K562 (cell line): ENCODE measurements at regions not wholly inside any gene's neighbourhood (a gene's known extent, or its start where the extent isn't known, plus 50 kb on each side); places are given as distances from the start of the nearest gene placed in this dataset.

Source experiments
- ATAC-seq: fragments of 200-7000 bp; cut with Tn5 transposase; 3 replicates; pipeline ENCODE4 v1.9.1; 2020; ENCODE audit warnings: moderate library complexity
- BruUV-seq: library from RNA; stranded (reverse); fragments of 400-500 nt; replicated peaks from 2 replicates; lab custom pipeline; 2021; lab: Mats Ljungman, UMichigan
- CTCF ChIA-PET: fragments of 300-600 bp; formaldehyde crosslinking; extraction: SDS; loops from one replicate; lab custom pipeline; 2021; ENCODE audit warnings: low intra/inter-chr PET ratio; lab: Yijun Ruan, JAX
- POLR2A ChIA-PET: fragments of 300-600, 350-650 bp; sonication (Branson Sonifier 250); formaldehyde crosslinking; extraction: SDS; loops from one replicate; lab custom pipeline; 2021; ENCODE audit warnings: antibody characterized with exemption, inconsistent platforms; lab: Yijun Ruan, JAX
- DNase-seq, 4 experiments: peaks; one replicate each; pipeline versions ENCODE4 v3.0.0 to v3.0.0-alpha.2; 2011 to 2018; ENCODE audit warnings: low spot score in 3 of 4, mixed read lengths in 3 of 4; ENCODE audit errors: extremely low read depth in 1 of 4
- FAIRE-seq: peaks from 2 replicates; lab custom pipeline; 2011; peaks lifted over from hg19 to GRCh38; lab: Jason Lieb, UNC
- H2AFZ ChIP-seq: 2 replicates; pipeline ENCODE4 v1.6.0; 2011; ENCODE audit warnings: low read depth, low read length, control low read depth, inconsistent platforms
- H3K27ac ChIP-seq: fragments of 200-600 bp; 3 replicates; pipeline ENCODE4 v1.8.0; 2011; ENCODE audit warnings: low read depth, mild to moderate bottlenecking, control low read depth, inconsistent platforms, low read length, moderate library complexity, mixed read lengths; ENCODE audit errors: extremely low read depth
- H3K27me3 ChIP-seq, 2 experiments: fragments of 300-600 bp in 1 of 2; 2 replicates in 1 of 2; 3 replicates in 1 of 2; pipeline versions ENCODE4 v1.6.0 to v1.8.0; 2011; ENCODE audit warnings: inconsistent platforms in 2 of 2, low read length in 2 of 2, mild to moderate bottlenecking in 1 of 2, mixed read lengths in 1 of 2, moderate library complexity in 1 of 2; ENCODE audit not compliant: control insufficient read depth in 2 of 2, insufficient read depth in 2 of 2
- H3K36me3 ChIP-seq: fragments of 300-600 bp; 3 replicates; pipeline ENCODE4 v1.8.0; 2011; ENCODE audit warnings: mild to moderate bottlenecking, low read length, inconsistent platforms; ENCODE audit not compliant: control insufficient read depth, insufficient read depth
- H3K4me1 ChIP-seq, 2 experiments: fragments of 200-600 bp in 1 of 2; replicated peaks in 1 of 2; 2 replicates in 1 of 2; 3 replicates in 1 of 2; pipeline versions ENCODE4 v1.5.1 to v1.8.0; 2011; ENCODE audit warnings: inconsistent platforms in 2 of 2, low read length in 2 of 2, mild to moderate bottlenecking in 1 of 2, mixed read lengths in 1 of 2, moderate library complexity in 1 of 2; ENCODE audit not compliant: control insufficient read depth in 2 of 2, insufficient read depth in 2 of 2
- H3K4me2 ChIP-seq: 2 replicates; pipeline ENCODE4 v1.6.1; 2011; ENCODE audit warnings: low read length, control low read depth, inconsistent platforms, mixed read lengths; ENCODE audit not compliant: insufficient read depth
- H3K4me3 ChIP-seq: fragments of 200-600 bp; sonication (generic), shearing (Covaris generic); 2 replicates; pipeline ENCODE4 v1.5.1; 2016; ENCODE audit warnings: control low read depth, inconsistent platforms
- H3K79me2 ChIP-seq: fragments of 200-600 bp; 3 replicates; pipeline ENCODE4 v1.8.0; 2011; ENCODE audit warnings: low read length, inconsistent platforms; ENCODE audit not compliant: control insufficient read depth, insufficient read depth
- H3K9ac ChIP-seq, 2 experiments: 2 replicates each; pipeline versions ENCODE4 v1.6.0 to v1.6.1; 2011; ENCODE audit warnings: low read depth in 2 of 2, low read length in 2 of 2, control low read depth in 1 of 2, inconsistent platforms in 1 of 2, mild to moderate bottlenecking in 1 of 2, mixed read lengths in 1 of 2; ENCODE audit not compliant: insufficient read depth in 1 of 2
- H3K9me1 ChIP-seq: one replicate; pipeline ENCODE4 v1.6.0; 2011; ENCODE audit warnings: inconsistent platforms, mild to moderate bottlenecking, low read length, moderate library complexity; ENCODE audit not compliant: control insufficient read depth, insufficient read depth
- H3K9me3 ChIP-seq: replicated peaks from 2 replicates; pipeline ENCODE4 v1.5.1; 2011; ENCODE audit warnings: low read depth, low read length, inconsistent platforms; ENCODE audit not compliant: control insufficient read depth, insufficient read depth
- H4K20me1 ChIP-seq: replicated peaks from 2 replicates; pipeline ENCODE4 v1.6.1; 2011; ENCODE audit warnings: low read length, inconsistent platforms, mixed read lengths; ENCODE audit not compliant: control insufficient read depth, insufficient read depth
- BRF1 ChIP-seq: IDR thresholded peaks from 3 replicates; pipeline ENCODE4 v1.6.1; 2011; ENCODE audit warnings: borderline replicate concordance, mild to moderate bottlenecking; ENCODE audit not compliant: insufficient read length; ENCODE audit errors: extremely low read depth
- E2F3 ChIP-seq: fragments of 250-450 bp; sonication (Bioruptor Pico); IDR thresholded peaks from 2 replicates; pipeline ENCODE4 v1.4.0; 2020; ENCODE audit warnings: mild to moderate bottlenecking
- KDM2B ChIP-seq: fragments of 250-450 bp; sonication (Bioruptor Pico); IDR thresholded peaks from 2 replicates; pipeline ENCODE4 v1.8.0; 2021; ENCODE audit warnings: mild to moderate bottlenecking, moderate library complexity
- NR2C1 ChIP-seq, 2 experiments: fragments of 450-650 bp; IDR thresholded peaks; 2 replicates each; pipeline ENCODE4 v1.6.1; 2017; ENCODE audit warnings: mild to moderate bottlenecking in 2 of 2, antibody characterized with exemption in 1 of 2, inconsistent platforms in 1 of 2, missing compliant biosample characterization in 1 of 2, missing genetic modification characterization in 1 of 2
- U2AF2 ChIP-seq: fragments of 200-400 bp; formaldehyde crosslinking; optimal IDR thresholded peaks from 2 replicates; pipeline ENCODE3; 2017; ENCODE audit warnings: low read depth, mild to moderate bottlenecking, low read length
- WGBS: fragments of 100-300 bp; shearing (Covaris generic); methylation state at CpG from one replicate; pipeline ENCODE4 v1.1.6; 2016; ENCODE audit warnings: low coverage, mixed read lengths; ENCODE audit not compliant: insufficient coverage; ENCODE audit errors: missing lambda C conversion rate; 5-methylcytosine and 5-hydroxymethylcytosine counted together
- in situ Hi-C: fragments of 300-500 bp; cut with MboI; formaldehyde crosslinking; loops from 4 replicates; pipeline ENCODE4 v1.15.0; 2018; ENCODE audit warnings: inconsistent platforms, mixed read lengths
- intact Hi-C: fragments of 100-400 bp; cut with micrococcal nuclease; formaldehyde crosslinking; loops from 2 replicates; pipeline ENCODE4 v1.14.2; 2022
- TF ChIP-seq, protein P1 (sequence below), 2 experiments: fragments of 450-650 bp; IDR thresholded peaks; 2 replicates each; pipeline ENCODE4 v1.6.1; 2018; ENCODE audit warnings: mild to moderate bottlenecking in 2 of 2, low read depth in 1 of 2; ENCODE audit not compliant: partially characterized antibody in 2 of 2
- TF ChIP-seq, protein P2 (sequence below): sonication (generic); formaldehyde crosslinking; IDR thresholded peaks from 2 replicates; pipeline ENCODE4 v1.8.0; 2022; ENCODE audit warnings: missing genetic modification reagents, mild to moderate bottlenecking, borderline replicate concordance

DNA sequence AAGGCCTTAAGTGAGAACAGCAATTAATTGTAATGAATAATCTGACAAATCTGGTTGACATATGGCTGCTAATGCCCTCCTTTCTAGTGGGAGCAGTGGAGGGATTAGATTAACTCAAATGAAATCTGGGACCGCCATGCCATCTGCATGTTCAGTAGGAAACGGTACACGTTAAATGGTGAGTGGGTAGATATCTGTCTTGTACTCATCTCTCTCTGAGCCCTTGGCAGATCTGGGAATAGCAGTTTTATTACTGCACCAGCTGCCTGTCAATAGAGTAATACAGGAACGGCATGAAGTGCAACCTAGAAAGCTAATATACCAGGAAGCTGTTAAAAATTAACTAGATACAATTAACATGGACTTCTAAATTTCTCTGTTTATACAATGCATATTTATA is 258.8 kb downstream of the GPD2 start:
- FAIRE-seq, result no peak
- no peaks in the 10 kb centered on the region for H4K20me1 ChIP-seq
- H3K9me3 ChIP-seq, result no peaks in the 10 kb centered on the region
- no peak overlapping the region for H3K27ac ChIP-seq
- TF ChIP-seq U2AF2 (no peak), E2F3 (CRISPR knock-in tag) (no peak), NR2C1 (IDR thresholded peaks at IDR 0.05) (no peak), NR2C1 (tag; IDR thresholded peaks at IDR 0.05) (no peak), KDM2B (no peak)
- TF ChIP-seq, all 486 proteins: peak for 0
- no peaks in the 10 kb centered on the region for H3K27me3 ChIP-seq
- no peaks in the 10 kb centered on the region for H3K9me1 ChIP-seq
- H3K4me2 ChIP-seq, result no peak overlapping the region
- 29% methylated on average over 4 of the region's 4 CpGs for WGBS
- BruUV-seq, result no TSS peak
- intact Hi-C loops, result no loop called here
- no peaks in the 10 kb centered on the region for H3K36me3 ChIP-seq
- H3K9ac ChIP-seq, result no peak overlapping the region
- H3K79me2 ChIP-seq, result no peaks in the 10 kb centered on the region
- CTCF ChIA-PET, result no interaction called here
- H2AFZ ChIP-seq, result no peak overlapping the region
- in situ Hi-C loops, result no loop called here
- no peak overlapping the region for H3K4me3 ChIP-seq
- POLR2A ChIA-PET, result no interaction called here
- no peaks in the 10 kb centered on the region for H3K4me1 ChIP-seq
- ATAC-seq (no peak), DNase-seq (no peak)

DNA sequence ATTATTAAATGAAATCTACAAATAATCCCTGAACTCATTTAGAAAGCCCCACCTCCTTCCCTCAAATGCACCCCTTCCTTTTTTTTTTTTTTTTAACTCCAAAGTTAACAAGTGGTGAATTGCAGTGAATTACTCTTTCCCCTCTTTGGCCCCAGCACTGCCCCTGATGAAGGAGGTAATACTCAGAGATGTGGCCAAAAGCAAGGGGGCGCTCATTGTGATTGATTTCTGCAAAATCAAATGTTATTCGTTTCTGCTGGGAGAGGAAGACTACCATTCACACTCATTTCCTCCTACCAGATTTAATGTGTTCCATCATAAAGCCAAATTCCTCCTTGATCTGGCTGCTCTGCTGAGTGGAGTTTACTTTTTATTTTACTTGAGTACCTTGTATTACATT is 259.4 kb downstream of the GPD2 start:
- Histone ChIP-seq H3K9ac (no peak overlapping the region), H3K9me3 (no peaks in the 10 kb centered on the region), H3K27me3 (no peaks in the 10 kb centered on the region), H3K36me3 (no peaks in the 10 kb centered on the region), H3K27ac (no peak overlapping the region), H3K79me2 (no peaks in the 10 kb centered on the region), H3K4me3 (no peak overlapping the region), H3K4me1 (no peaks in the 10 kb centered on the region), H2AFZ (no peak overlapping the region), H4K20me1 (no peaks in the 10 kb centered on the region), H3K4me2 (no peak overlapping the region), H3K9me1 (no peaks in the 10 kb centered on the region)
- WGBS, result 5% methylated on average over 2 of the region's 2 CpGs
- POLR2A ChIA-PET, result no interaction called here
- intact Hi-C loops, result no loop called here
- no peak for ATAC-seq
- BruUV-seq, result no TSS peak
- CTCF ChIA-PET, result no interaction called here
- in situ Hi-C loops, result no loop called here
- FAIRE-seq, result no peak
- DNase-seq, result no peak
- TF ChIP-seq, protein P1, sequence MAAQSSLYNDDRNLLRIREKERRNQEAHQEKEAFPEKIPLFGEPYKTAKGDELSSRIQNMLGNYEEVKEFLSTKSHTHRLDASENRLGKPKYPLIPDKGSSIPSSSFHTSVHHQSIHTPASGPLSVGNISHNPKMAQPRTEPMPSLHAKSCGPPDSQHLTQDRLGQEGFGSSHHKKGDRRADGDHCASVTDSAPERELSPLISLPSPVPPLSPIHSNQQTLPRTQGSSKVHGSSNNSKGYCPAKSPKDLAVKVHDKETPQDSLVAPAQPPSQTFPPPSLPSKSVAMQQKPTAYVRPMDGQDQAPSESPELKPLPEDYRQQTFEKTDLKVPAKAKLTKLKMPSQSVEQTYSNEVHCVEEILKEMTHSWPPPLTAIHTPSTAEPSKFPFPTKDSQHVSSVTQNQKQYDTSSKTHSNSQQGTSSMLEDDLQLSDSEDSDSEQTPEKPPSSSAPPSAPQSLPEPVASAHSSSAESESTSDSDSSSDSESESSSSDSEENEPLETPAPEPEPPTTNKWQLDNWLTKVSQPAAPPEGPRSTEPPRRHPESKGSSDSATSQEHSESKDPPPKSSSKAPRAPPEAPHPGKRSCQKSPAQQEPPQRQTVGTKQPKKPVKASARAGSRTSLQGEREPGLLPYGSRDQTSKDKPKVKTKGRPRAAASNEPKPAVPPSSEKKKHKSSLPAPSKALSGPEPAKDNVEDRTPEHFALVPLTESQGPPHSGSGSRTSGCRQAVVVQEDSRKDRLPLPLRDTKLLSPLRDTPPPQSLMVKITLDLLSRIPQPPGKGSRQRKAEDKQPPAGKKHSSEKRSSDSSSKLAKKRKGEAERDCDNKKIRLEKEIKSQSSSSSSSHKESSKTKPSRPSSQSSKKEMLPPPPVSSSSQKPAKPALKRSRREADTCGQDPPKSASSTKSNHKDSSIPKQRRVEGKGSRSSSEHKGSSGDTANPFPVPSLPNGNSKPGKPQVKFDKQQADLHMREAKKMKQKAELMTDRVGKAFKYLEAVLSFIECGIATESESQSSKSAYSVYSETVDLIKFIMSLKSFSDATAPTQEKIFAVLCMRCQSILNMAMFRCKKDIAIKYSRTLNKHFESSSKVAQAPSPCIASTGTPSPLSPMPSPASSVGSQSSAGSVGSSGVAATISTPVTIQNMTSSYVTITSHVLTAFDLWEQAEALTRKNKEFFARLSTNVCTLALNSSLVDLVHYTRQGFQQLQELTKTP (IDR thresholded peaks at IDR 0.05; ENCODE audit: low read depth in 1 of 2, partially characterized antibody in 2 of 2), result no peak
- TF ChIP-seq BRF1, result no peak
- TF ChIP-seq, protein P2, sequence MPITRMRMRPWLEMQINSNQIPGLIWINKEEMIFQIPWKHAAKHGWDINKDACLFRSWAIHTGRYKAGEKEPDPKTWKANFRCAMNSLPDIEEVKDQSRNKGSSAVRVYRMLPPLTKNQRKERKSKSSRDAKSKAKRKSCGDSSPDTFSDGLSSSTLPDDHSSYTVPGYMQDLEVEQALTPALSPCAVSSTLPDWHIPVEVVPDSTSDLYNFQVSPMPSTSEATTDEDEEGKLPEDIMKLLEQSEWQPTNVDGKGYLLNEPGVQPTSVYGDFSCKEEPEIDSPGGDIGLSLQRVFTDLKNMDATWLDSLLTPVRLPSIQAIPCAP (CRISPR knock-in tag), result no peak
